Loucy (cell line): ENCODE measurements at regions not wholly inside any gene's neighbourhood (a gene's known extent, or its start where the extent isn't known, plus 50 kb on each side); places are given as distances from the start of the nearest gene placed in this dataset.

Experiments
- H2AFZ ChIP-seq: fragments of 200-600 bp; sonication (generic); 2 replicates; pipeline ENCODE4 v1.6.0; 2016; ENCODE audit warnings: antibody characterized with exemption, mild to moderate bottlenecking, low read length, moderate library complexity
- H3F3A ChIP-seq: fragments of 200-600 bp; 2 replicates; pipeline ENCODE4 v1.6.0; 2016; ENCODE audit warnings: antibody characterized with exemption, low read depth, mild to moderate bottlenecking
- H3K27me3 ChIP-seq: fragments of 200-600 bp; sonication (generic); 2 replicates; pipeline ENCODE4 v1.6.1; 2014; ENCODE audit warnings: low read length, mild to moderate bottlenecking; ENCODE audit not compliant: insufficient read depth, poor library complexity, severe bottlenecking
- H3K36me3 ChIP-seq: fragments of 200-600 bp; sonication (generic); 2 replicates; pipeline ENCODE4 v1.6.1; 2016; ENCODE audit warnings: low read length; ENCODE audit not compliant: insufficient read depth
- H3K4me1 ChIP-seq: fragments of 200-600 bp; sonication (generic); 2 replicates; pipeline ENCODE4 v1.5.1; 2014; ENCODE audit warnings: low read length, mild to moderate bottlenecking; ENCODE audit not compliant: insufficient read depth, poor library complexity, severe bottlenecking
- H3K4me2 ChIP-seq: fragments of 200-600 bp; sonication (generic); 2 replicates; pipeline ENCODE4 v1.6.0; 2014; ENCODE audit warnings: antibody characterized with exemption, low read length, low read depth, mild to moderate bottlenecking; ENCODE audit not compliant: poor library complexity, severe bottlenecking
- H3K4me3 ChIP-seq: fragments of 200-600 bp; sonication (generic); 2 replicates; pipeline ENCODE4 v1.5.1; 2014; ENCODE audit warnings: low read length, mild to moderate bottlenecking, mixed read lengths; ENCODE audit not compliant: poor library complexity, severe bottlenecking
- H3K79me2 ChIP-seq: fragments of 200-600 bp; sonication (generic); 2 replicates; pipeline ENCODE4 v1.6.1; 2014; ENCODE audit warnings: low read length; ENCODE audit not compliant: insufficient read depth
- H3K9ac ChIP-seq: fragments of 200-600 bp; sonication (generic); 2 replicates; pipeline ENCODE4 v1.6.0; 2014; ENCODE audit warnings: mild to moderate bottlenecking, low read depth, low read length, moderate library complexity; ENCODE audit not compliant: poor library complexity, severe bottlenecking
- H3K9me2 ChIP-seq: fragments of 200-600 bp; sonication (generic); replicated peaks from 2 replicates; pipeline ENCODE4 v1.6.1; 2016; ENCODE audit warnings: low read depth, low read length, mixed read lengths
- H3K9me3 ChIP-seq: fragments of 200-600 bp; sonication (generic); 2 replicates; pipeline ENCODE4 v1.6.1; 2014; ENCODE audit warnings: mild to moderate bottlenecking, antibody characterized with exemption, low read length, low read depth; ENCODE audit not compliant: insufficient read depth
- H4K20me1 ChIP-seq: fragments of 200-600 bp; sonication (generic); 2 replicates; pipeline ENCODE4 v1.6.0; 2014; ENCODE audit warnings: antibody characterized with exemption, low read length, mild to moderate bottlenecking; ENCODE audit not compliant: insufficient read depth, poor library complexity, severe bottlenecking
- EZH2phosphoT487 ChIP-seq: fragments of 200-600 bp; IDR thresholded peaks from 2 replicates; pipeline ENCODE4 v1.6.1; 2018; ENCODE audit warnings: antibody characterized with exemption, mild to moderate bottlenecking, moderate library complexity, borderline replicate concordance
- TF ChIP-seq, protein P1 (sequence below): fragments of 200-600 bp; sonication (generic); conservative IDR thresholded peaks from 2 replicates; pipeline ENCODE4 v1.5.1; 2014; ENCODE audit warnings: mild to moderate bottlenecking, antibody characterized with exemption, low read length

DNA sequence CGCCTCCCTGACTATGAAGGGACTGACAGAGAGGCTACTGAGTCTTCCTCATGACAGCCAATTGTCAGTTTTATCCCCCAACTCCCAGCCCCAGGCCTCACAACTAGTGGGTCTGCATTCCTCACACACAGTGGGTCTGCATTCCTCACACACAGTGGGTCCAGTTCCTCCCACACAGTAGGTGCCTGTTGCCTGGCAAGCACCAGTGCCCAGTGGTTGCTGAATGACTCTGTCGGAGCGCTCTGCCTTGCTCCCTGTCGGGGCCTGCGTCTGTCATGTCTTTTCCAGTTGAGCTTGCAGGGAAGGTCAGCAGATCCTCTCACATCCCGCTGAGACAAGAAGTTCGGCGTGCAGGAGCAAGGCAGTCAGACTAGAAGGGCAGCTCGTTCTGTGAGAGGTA, 590.0 kb upstream of the MKI67 start:
- Histone ChIP-seq H3K27me3 (no peaks in the 10 kb centered on the region), H3F3A (no peaks in the 10 kb centered on the region), H4K20me1 (no peaks in the 10 kb centered on the region), H3K9ac (no peak overlapping the region), H2AFZ (no peak overlapping the region), H3K4me1 (no peaks in the 10 kb centered on the region), H3K4me2 (no peak overlapping the region), H3K4me3 (no peak overlapping the region), H3K9me3 (no peaks in the 10 kb centered on the region), H3K36me3 (no peaks in the 10 kb centered on the region), H3K9me2 (no peaks in the 10 kb centered on the region), H3K79me2 (no peaks in the 10 kb centered on the region)
- TF ChIP-seq, protein P1, sequence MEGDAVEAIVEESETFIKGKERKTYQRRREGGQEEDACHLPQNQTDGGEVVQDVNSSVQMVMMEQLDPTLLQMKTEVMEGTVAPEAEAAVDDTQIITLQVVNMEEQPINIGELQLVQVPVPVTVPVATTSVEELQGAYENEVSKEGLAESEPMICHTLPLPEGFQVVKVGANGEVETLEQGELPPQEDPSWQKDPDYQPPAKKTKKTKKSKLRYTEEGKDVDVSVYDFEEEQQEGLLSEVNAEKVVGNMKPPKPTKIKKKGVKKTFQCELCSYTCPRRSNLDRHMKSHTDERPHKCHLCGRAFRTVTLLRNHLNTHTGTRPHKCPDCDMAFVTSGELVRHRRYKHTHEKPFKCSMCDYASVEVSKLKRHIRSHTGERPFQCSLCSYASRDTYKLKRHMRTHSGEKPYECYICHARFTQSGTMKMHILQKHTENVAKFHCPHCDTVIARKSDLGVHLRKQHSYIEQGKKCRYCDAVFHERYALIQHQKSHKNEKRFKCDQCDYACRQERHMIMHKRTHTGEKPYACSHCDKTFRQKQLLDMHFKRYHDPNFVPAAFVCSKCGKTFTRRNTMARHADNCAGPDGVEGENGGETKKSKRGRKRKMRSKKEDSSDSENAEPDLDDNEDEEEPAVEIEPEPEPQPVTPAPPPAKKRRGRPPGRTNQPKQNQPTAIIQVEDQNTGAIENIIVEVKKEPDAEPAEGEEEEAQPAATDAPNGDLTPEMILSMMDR: no peak

DNA sequence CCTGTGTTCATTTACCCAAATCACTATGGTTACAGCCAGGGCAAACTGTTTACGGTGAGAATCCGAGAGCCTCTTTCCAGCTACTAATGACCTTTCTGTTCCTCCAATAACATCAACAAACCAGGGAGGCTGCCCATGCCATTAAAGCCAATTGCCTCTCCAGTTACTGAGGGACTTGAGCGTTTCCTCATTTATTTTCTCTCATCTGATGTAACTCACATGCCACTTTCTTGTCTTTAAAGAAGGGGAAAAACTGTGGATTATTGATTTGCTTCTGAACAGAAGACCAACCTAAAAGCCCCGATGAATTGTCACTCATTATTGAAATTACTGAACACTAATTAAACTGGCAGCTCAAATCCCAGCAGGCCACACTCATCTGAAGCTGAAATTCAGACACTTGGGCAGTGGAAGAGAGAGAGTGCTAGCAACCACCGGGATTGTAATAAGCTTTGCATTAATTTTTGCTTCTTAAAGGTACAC, 595.8 kb upstream of the MKI67 start:
- no peaks in the 10 kb centered on the region for H3K9me2 ChIP-seq
- no peaks in the 10 kb centered on the region for H3K36me3 ChIP-seq
- no peak overlapping the region for H2AFZ ChIP-seq
- H3K79me2 ChIP-seq: no peaks in the 10 kb centered on the region
- no peaks in the 10 kb centered on the region for H3K27me3 ChIP-seq
- H3F3A ChIP-seq: no peaks in the 10 kb centered on the region
- no peak overlapping the region for H3K4me2 ChIP-seq
- no peaks in the 10 kb centered on the region for H3K9me3 ChIP-seq
- no peak overlapping the region for H3K4me3 ChIP-seq
- TF ChIP-seq EZH2phosphoT487: no peak
- TF ChIP-seq, protein P1: no peak
- peaks cover 6% of the 10 kb centered on the region for H3K4me1 ChIP-seq
- H4K20me1 ChIP-seq: no peaks in the 10 kb centered on the region
- no peak overlapping the region for H3K9ac ChIP-seq

DNA sequence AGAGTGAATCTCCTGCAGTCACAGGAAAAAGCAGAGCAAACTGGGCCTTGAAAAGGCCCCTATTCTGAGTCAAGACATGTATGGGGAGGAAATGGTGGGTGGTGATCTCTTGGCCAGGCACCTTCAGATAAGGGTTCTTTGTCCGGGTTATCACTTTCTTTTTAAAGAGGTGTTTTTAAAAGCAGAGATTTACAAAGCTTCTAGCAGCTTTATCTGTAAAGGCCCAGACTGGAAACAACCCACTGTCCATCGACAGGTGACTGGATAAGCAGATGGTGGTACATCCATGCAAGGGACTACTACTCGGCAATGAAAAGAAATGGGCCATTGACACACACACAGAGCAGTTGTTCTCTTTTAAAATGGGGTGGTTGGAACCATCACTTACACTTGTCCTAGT, 596.7 kb upstream of the MKI67 start:
- Histone ChIP-seq H3K27me3 (no peaks in the 10 kb centered on the region), H2AFZ (no peak overlapping the region), H3K9ac (no peak overlapping the region), H3K36me3 (no peaks in the 10 kb centered on the region), H3K4me3 (no peak overlapping the region), H3F3A (no peaks in the 10 kb centered on the region), H3K79me2 (no peaks in the 10 kb centered on the region), H3K9me3 (no peaks in the 10 kb centered on the region), H3K4me1 (peaks cover 6% of the 10 kb centered on the region), H3K4me2 (no peak overlapping the region), H3K9me2 (no peaks in the 10 kb centered on the region), H4K20me1 (no peaks in the 10 kb centered on the region)
- no peak for TF ChIP-seq EZH2phosphoT487
- TF ChIP-seq, protein P1: no peak
